NCI-H187 (cell line): ENCODE measurements at regions not wholly inside any gene's neighbourhood (a gene's known extent, or its start where the extent isn't known, plus 50 kb on each side); places are given as distances from the start of the nearest gene placed in this dataset.
"Not testable (repeated sequence)": the region's sequence is repeated elsewhere in the genome, so short reads cannot be mapped to it uniquely, and the experiment has no call there.

ENCODE experiments used
- DNase-seq, 2 experiments: peaks; one replicate each; lab custom pipeline; 2025; lab: John Stamatoyannopoulos, UW

- DNase-seq = no peak
Measured at GRCh38 chr6:3900744-3901336, 51.7 kb downstream of the FAM50B start.

DNA sequence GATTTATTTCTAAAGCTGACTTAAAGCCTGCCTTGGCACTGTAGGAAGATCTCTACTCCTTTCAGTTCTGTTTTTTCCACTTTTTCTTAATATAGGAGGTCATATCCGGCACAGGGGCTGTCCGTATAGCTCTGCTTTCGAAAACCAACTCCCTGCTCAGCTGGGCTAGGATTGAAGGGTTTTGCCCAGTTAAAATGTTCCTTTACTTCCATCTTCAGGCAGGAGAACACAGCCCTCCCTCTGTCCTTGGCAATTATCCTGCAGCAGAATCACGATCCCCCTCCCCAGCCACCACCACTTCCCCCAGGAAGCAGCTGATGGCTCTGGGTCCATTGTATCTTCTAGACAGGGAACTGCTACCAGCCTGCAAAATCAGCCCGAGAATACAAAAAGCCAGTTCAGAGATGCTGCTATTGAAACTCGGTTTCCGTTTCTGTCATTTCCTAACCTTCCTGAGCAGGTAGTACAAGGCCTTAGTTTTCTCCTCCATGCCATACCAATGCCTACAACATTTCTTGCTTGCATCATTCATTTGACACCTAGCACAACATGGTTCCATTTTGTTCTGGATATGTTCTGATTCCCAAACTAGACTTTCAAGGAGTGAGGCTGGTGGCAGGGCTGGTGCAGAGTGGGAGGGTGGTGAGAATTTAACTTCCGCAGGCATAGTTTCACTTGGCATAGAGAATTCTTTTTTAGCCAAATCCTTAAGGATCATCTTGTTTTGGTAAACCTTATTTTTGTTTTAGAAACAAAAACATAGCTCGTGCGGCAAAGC lies 53.9 kb downstream of the FAM50B start:
- no peak for DNase-seq

DNA sequence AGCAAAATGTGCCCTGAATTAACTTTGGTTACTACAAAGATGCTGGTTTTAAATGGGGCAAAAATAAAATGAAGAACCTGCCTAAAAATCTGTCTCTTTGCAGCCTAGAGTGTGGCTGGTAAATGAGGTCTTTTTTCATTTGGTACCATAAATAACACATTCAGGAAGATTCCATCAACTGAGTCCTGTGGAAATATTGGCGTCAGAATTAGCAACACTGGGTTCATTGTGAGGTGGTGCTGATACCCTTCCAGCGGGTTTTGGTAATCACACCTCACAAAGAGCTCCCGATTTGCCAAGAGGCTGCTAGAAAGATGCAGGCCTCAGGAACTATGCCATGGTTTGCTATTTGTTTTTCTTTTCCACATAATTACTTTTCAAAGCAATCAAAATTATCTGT lies 55.3 kb downstream of the FAM50B start:
- DNase-seq = no peak

GRCh38 chr6:3905945-3906845 lies 57.0 kb downstream of the FAM50B start:
- DNase-seq = no peak

DNA sequence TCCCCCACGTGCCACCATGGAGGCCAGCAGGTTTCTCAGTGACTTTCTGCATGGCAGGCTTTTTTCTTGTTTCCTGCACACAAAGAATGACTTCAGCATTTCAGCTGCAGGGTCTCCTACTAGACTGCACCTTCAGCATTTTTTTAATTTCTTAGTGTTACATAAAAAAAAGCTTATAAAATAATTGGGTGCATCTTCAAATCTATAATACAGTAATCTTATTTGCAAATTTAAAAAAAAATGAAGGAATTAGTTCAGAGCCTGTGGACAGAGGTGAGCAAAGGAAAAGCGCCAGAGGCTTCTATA lies 57.6 kb downstream of the FAM50B start:
- DNase-seq = no peak

- no peak for DNase-seq
Measured at GRCh38 chr6:3908223-3908622, 59.0 kb downstream of the FAM50B start.

DNA sequence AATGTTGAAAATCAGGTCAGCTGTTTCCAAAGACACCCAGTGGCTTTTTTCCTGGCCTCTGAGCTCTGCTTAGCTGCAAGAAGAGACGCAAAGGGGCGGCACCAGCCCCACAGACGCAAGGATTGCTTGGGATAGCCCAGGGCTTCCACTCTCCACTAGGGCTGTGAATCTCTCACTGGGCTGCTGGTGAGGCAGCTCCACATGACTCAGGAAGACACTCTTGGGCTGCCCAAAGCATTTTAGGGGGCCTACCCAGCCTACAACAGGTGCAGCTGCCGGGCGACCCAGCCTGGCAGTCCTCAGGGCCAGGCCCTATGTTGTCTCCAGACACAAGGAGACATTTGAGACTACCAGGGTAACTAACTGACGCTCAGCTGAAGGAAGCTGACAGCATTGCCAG lies 59.8 kb downstream of the FAM50B start:
- no peak for DNase-seq

DNA sequence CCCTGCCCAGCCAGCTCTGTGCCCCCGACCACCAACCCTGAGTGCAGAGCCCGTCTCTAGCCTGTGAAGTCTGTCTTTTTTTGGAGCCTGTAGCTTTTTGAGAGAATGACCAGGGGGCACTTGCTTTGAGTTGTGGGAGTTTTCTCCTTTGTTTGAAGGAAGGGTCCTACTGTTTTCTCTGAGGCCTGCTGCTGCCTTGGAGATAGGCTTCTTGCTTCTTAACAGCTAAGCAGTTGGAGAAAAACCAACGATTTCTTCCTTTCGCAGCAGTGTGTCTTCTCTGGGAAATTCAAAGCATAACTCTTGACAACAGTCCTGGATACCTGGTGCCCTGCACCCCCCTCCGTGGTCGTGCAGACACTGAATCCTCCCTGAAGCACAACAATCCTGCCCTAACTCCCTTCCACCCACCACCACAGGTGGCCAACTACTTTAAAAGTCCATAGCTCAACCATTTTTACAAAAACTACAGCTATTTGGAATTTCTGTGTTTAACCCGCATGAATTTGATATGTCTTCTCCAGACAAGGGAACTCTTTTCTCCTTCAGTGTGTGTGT lies 61.0 kb downstream of the FAM50B start:
- no peak for DNase-seq

GRCh38 chr6:3911130-3911529 lies 62.0 kb downstream of the FAM50B start:
- no peak for DNase-seq

- DNase-seq = no peak
Measured at GRCh38 chr6:3911614-3912336, 62.6 kb downstream of the FAM50B start.

- no peak for DNase-seq
Measured at GRCh38 chr6:3912361-3913076, 63.3 kb downstream of the FAM50B start.

DNA sequence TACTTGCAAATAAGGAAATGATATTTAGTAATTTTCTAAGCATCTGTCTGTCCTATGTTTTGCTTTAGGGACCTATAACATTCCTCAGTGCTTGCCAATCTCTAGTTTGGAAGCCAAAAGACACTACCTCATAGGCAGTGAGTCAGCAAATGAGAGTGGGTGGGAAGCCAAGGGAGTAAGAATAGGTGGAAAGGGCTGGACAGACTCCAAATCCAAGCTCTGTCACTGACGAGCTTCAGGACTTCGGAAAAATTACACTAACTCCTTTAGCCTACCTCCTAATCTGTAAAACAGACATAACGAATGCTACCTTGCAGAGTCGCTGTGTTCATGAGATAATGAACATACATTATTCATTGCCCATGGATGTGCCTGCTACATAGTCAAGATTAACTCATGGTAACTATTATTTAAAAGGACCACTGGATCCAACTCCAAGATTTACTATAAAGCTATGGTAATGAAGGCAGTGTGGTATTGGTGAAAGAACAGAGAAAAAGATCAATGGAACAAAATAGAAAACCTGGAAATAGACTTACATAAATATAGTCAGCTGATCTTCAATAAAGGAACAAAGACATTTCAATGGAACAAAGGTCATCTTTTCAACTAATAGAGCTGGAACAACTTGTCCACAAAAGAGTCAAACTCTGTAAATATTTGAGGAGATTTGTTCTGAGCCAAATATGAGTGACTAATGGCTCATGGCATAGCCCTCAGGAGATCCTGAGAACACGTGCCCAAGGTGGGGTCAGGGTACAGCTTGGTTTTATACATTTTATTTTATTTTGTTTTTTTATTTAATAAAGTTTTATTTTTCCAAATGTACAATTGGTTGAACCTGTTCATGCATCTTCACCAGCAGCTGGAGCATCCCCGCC lies 64.1 kb downstream of the FAM50B start:
- DNase-seq = no peak

DNA sequence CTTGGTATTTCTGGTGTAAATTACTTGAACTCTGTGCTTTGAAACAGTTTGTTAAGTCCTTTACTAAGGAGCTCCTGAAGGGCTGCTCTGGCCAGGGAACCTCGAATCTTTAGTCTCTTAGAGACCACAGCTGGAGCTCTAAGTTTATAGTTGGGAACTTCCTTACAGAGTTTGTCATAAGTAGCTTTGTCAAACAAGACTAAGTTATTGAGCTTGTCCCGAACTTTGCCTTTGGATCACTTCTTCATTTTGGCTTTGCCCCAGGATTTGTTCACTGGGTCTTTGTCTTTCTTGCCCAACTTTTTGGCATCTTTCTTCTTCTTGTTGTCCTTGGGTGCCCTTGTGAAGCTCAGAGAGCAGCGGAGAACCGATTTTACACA lies 64.8 kb downstream of the FAM50B start:
- DNase-seq = no peak

GRCh38 chr6:3915076-3915791 lies 66.1 kb downstream of the FAM50B start:
- no peak for DNase-seq

- no peak for DNase-seq
Measured at GRCh38 chr6:3916211-3916610, 67.0 kb downstream of the FAM50B start.

GRCh38 chr6:3916749-3917148 lies 67.6 kb downstream of the FAM50B start:
- not testable (repeated sequence) for DNase-seq

GRCh38 chr6:3918469-3918868 lies 69.3 kb downstream of the FAM50B start:
- DNase-seq = peak; percentile 78 to 88

GRCh38 chr6:3919130-3919628 lies 70.0 kb downstream of the FAM50B start:
- DNase-seq = peak; percentile 40 to 46

DNA sequence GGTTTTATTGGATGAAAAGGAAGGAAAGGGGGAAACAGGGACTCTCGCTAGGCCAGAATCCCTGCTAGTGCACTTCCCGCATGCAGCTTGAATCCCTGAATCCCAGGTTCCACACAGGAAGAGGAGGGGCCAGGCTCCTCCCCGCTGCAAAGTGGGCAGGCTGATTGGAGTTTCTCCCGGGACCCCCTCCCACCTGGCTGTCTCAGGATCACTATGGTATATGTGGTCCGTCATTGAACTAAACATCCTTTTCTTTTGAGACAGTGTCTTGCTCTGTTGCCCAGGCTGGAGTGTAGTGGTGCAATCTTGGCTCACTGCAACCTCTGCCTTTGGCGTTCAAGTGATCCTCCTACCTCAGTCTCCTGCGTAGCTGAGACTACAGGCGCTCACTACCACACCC lies 70.7 kb downstream of the FAM50B start:
- no peak for DNase-seq

- DNase-seq = no peak
Measured at GRCh38 chr6:3920321-3920720, 71.1 kb downstream of the FAM50B start.
